H9 (cell line): ENCODE measurements at regions not wholly inside any gene's neighbourhood (a gene's known extent, or its start where the extent isn't known, plus 50 kb on each side); places are given as distances from the start of the nearest gene placed in this dataset.
A peak's percentile ranks its signal among the peaks of the same experiment; 100 is the strongest.

ENCODE experiments used
- DNase-seq: peaks from one replicate; pipeline ENCODE4 v3.0.0-alpha.2; 2017
- H2AFZ ChIP-seq: one replicate; pipeline ENCODE4 v1.6.1; 2013; ENCODE audit warnings: mild to moderate bottlenecking, low read length, control low read depth, moderate library complexity
- H2AK5ac ChIP-seq: 2 replicates; pipeline ENCODE4 v1.6.1; 2013; ENCODE audit warnings: low read length, control low read depth, mixed read lengths; ENCODE audit not compliant: insufficient read length
- H2BK120ac ChIP-seq: one replicate; pipeline ENCODE4 v1.6.1; 2013; ENCODE audit warnings: low read depth, mild to moderate bottlenecking, low read length, control low read depth, inconsistent platforms; ENCODE audit not compliant: poor library complexity, severe bottlenecking
- H2BK12ac ChIP-seq: 2 replicates; pipeline ENCODE4 v1.6.1; 2013; ENCODE audit warnings: low read length, control low read depth, mixed read lengths, low read depth; ENCODE audit not compliant: insufficient read length
- H2BK15ac ChIP-seq: 2 replicates; pipeline ENCODE4 v1.6.1; 2013; ENCODE audit warnings: low read depth, low read length, control low read depth
- H2BK20ac ChIP-seq: one replicate; pipeline ENCODE4 v1.6.1; 2013; ENCODE audit warnings: low read depth, mild to moderate bottlenecking, low read length, control low read depth, inconsistent platforms; ENCODE audit not compliant: poor library complexity, severe bottlenecking
- H2BK5ac ChIP-seq: 2 replicates; pipeline ENCODE4 v1.6.1; 2013; ENCODE audit warnings: low read length, control low read depth, mixed read lengths; ENCODE audit not compliant: insufficient read length
- H3K14ac ChIP-seq: 2 replicates; pipeline ENCODE4 v1.6.1; 2013; ENCODE audit warnings: low read length, control low read depth; ENCODE audit not compliant: insufficient read depth
- H3K18ac ChIP-seq: 2 replicates; pipeline ENCODE4 v1.6.1; 2013; ENCODE audit warnings: low read depth, mild to moderate bottlenecking, mixed read lengths, low read length, control low read depth; ENCODE audit not compliant: insufficient read length
- H3K23ac ChIP-seq: 2 replicates; pipeline ENCODE4 v1.6.1; 2013; ENCODE audit warnings: low read length, control low read depth, mixed read lengths, low read depth; ENCODE audit not compliant: insufficient read length
- H3K23me2 ChIP-seq: 2 replicates; pipeline ENCODE4 v1.6.1; 2013; ENCODE audit warnings: low read depth, mild to moderate bottlenecking, mixed read lengths, low read length, control low read depth; ENCODE audit not compliant: insufficient read length, poor library complexity, severe bottlenecking
- H3K27ac ChIP-seq: 2 replicates; pipeline ENCODE4 v1.5.1; 2013; ENCODE audit warnings: low read length, control low read depth, mixed read lengths, low read depth; ENCODE audit not compliant: insufficient read length
- H3K27me3 ChIP-seq: 2 replicates; pipeline ENCODE4 v1.6.1; 2013; ENCODE audit warnings: low read length, control low read depth, inconsistent platforms; ENCODE audit not compliant: insufficient read depth
- H3K4ac ChIP-seq: 2 replicates; pipeline ENCODE4 v1.6.1; 2013; ENCODE audit warnings: low read depth, mild to moderate bottlenecking, control low read depth, inconsistent platforms, low read length, moderate library complexity
- H3K4me1 ChIP-seq: 2 replicates; pipeline ENCODE4 v1.6.1; 2013; ENCODE audit warnings: low read length, control low read depth, inconsistent platforms; ENCODE audit not compliant: insufficient read depth
- H3K4me2 ChIP-seq: 2 replicates; pipeline ENCODE4 v1.6.1; 2013; ENCODE audit warnings: low read length, control low read depth, mixed read lengths; ENCODE audit not compliant: insufficient read length, insufficient read depth
- H3K56ac ChIP-seq: 2 replicates; pipeline ENCODE4 v1.6.1; 2013; ENCODE audit warnings: low read depth, mild to moderate bottlenecking, mixed read lengths, low read length, control low read depth; ENCODE audit not compliant: insufficient read length
- H3K79me1 ChIP-seq: 2 replicates; pipeline ENCODE4 v1.6.1; 2013; ENCODE audit warnings: low read depth, mild to moderate bottlenecking, moderate library complexity, low read length, control low read depth, inconsistent platforms; ENCODE audit not compliant: insufficient read depth, poor library complexity, severe bottlenecking
- H3K79me2 ChIP-seq: 2 replicates; pipeline ENCODE4 v1.6.1; 2013; ENCODE audit warnings: low read length, control low read depth, inconsistent platforms; ENCODE audit not compliant: insufficient read depth
- H3K9ac ChIP-seq: 2 replicates; pipeline ENCODE4 v1.6.1; 2013; ENCODE audit warnings: low read length, control low read depth, mixed read lengths; ENCODE audit not compliant: insufficient read length; ENCODE audit errors: extremely low read depth
- H3K9me3 ChIP-seq: one replicate; pipeline ENCODE4 v1.6.1; 2013; ENCODE audit warnings: low read depth, low read length, inconsistent platforms; ENCODE audit not compliant: control insufficient read depth
- H3T11ph ChIP-seq: one replicate; pipeline ENCODE4 v1.6.1; 2013; ENCODE audit warnings: mild to moderate bottlenecking, low read length, control low read depth, inconsistent platforms
- H4K20me1 ChIP-seq: one replicate; pipeline ENCODE4 v1.6.1; 2013; ENCODE audit not compliant: control insufficient read depth, insufficient read length, insufficient read depth
- H4K5ac ChIP-seq: 2 replicates; pipeline ENCODE4 v1.6.1; 2013; ENCODE audit warnings: low read depth, mild to moderate bottlenecking, mixed read lengths, low read length, control low read depth; ENCODE audit not compliant: insufficient read length
- H4K8ac ChIP-seq: replicated peaks from 2 replicates; pipeline ENCODE4 v1.6.1; 2013; ENCODE audit warnings: low read length, control low read depth, mixed read lengths, low read depth; ENCODE audit not compliant: insufficient read length
- H4K91ac ChIP-seq: 2 replicates; pipeline ENCODE4 v1.6.1; 2013; ENCODE audit warnings: low read depth, mild to moderate bottlenecking, moderate library complexity, mixed read lengths, low read length, control low read depth; ENCODE audit not compliant: insufficient read length
- H3K27ac Mint-ChIP-seq, 3 experiments: 2 replicates in 2 of 3; 3 replicates in 1 of 3; pipeline ENCODE4 v1.8.0; 2020 to 2021; ENCODE audit warnings: mixed read lengths in 3 of 3, mild to moderate bottlenecking in 1 of 3, moderate library complexity in 1 of 3
- H3K27me3 Mint-ChIP-seq: 2 replicates; pipeline ENCODE4 v1.8.0; 2021; ENCODE audit warnings: low read depth, mild to moderate bottlenecking, moderate library complexity, mixed read lengths
- H3K36me3 Mint-ChIP-seq, 3 experiments: 2 replicates in 2 of 3; 3 replicates in 1 of 3; pipeline ENCODE4 v1.8.0; 2020 to 2021; ENCODE audit warnings: low read depth in 3 of 3, mixed read lengths in 3 of 3; ENCODE audit not compliant: insufficient read depth in 1 of 3
- H3K4me1 Mint-ChIP-seq, 2 experiments: 2 replicates each; pipeline ENCODE4 v1.8.0; 2020; ENCODE audit warnings: mixed read lengths in 2 of 2
- H3K4me3 Mint-ChIP-seq, 2 experiments: 2 replicates in 1 of 2; 3 replicates in 1 of 2; pipeline ENCODE4 v1.8.0; 2020 to 2021; ENCODE audit warnings: mild to moderate bottlenecking in 2 of 2, mixed read lengths in 2 of 2, moderate library complexity in 1 of 2
- H3K9me3 Mint-ChIP-seq, 2 experiments: 2 replicates in 1 of 2; 3 replicates in 1 of 2; pipeline ENCODE4 v1.8.0; 2020; ENCODE audit warnings: mild to moderate bottlenecking in 2 of 2, mixed read lengths in 2 of 2, moderate library complexity in 1 of 2
- WGBS: extraction: QIAGEN DNeasy Blood & Tissue Kit; methylation state at CpG from one replicate; pipeline ENCODE4 v1.1.7; 2013; ENCODE audit warnings: missing lambda C conversion rate, low lambda C conversion rate, mixed read lengths; ENCODE audit not compliant: insufficient read length; ENCODE audit errors: extremely low coverage; 5-methylcytosine and 5-hydroxymethylcytosine counted together
- TF ChIP-seq, protein P1 (sequence below): fragments of 200-600 bp; sonication (generic); conservative IDR thresholded peaks from 3 replicates; pipeline ENCODE4 v1.8.0; 2021; ENCODE audit warnings: antibody characterized with exemption, mild to moderate bottlenecking

DNA sequence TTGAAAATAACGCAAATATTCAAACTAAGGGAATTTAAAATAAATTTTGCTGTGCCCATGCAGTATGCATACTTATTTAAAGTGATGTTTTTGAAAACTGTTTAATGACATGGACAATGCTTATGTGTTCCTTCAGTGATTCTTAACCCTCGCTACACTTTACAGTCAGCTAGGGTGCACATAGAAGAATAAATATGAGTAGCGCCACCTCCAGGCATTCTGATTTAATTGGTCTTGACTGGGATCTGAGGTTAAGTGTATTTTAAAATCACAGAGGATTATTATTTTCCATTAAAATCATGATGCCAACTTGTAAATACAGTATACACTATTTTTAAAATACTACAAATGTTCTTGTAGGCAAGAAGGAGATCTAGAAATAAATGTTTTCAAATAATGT lies 373.5 kb upstream of the ADGRL4 start:
- no CpG with 5 or more reads among the region's 3 CpGs for WGBS
- peaks cover 14 to 16% of the 10 kb centered on the region in 2 experiments for H3K4me1 Mint-ChIP-seq

More for the DNA sequence above, 373.5 kb upstream of the ADGRL4 start:
- Mint-ChIP-seq H3K27ac (no peak overlapping the region), H3K27me3 (no peaks in the 10 kb centered on the region), H3K36me3 (no peaks in the 10 kb centered on the region), H3K9me3 (no peaks in the 10 kb centered on the region), H3K4me3 (no peak overlapping the region)
- H2AK5ac ChIP-seq = no peak overlapping the region
- H3K27me3 ChIP-seq = no peaks in the 10 kb centered on the region
- no peak overlapping the region for H2BK120ac ChIP-seq
- no peak overlapping the region for H3K4ac ChIP-seq
- H2BK5ac ChIP-seq = no peak overlapping the region
- no peak overlapping the region for H3K14ac ChIP-seq
- H3K56ac ChIP-seq = no peak overlapping the region
- H4K8ac ChIP-seq = no peak overlapping the region
- TF ChIP-seq, protein P1, sequence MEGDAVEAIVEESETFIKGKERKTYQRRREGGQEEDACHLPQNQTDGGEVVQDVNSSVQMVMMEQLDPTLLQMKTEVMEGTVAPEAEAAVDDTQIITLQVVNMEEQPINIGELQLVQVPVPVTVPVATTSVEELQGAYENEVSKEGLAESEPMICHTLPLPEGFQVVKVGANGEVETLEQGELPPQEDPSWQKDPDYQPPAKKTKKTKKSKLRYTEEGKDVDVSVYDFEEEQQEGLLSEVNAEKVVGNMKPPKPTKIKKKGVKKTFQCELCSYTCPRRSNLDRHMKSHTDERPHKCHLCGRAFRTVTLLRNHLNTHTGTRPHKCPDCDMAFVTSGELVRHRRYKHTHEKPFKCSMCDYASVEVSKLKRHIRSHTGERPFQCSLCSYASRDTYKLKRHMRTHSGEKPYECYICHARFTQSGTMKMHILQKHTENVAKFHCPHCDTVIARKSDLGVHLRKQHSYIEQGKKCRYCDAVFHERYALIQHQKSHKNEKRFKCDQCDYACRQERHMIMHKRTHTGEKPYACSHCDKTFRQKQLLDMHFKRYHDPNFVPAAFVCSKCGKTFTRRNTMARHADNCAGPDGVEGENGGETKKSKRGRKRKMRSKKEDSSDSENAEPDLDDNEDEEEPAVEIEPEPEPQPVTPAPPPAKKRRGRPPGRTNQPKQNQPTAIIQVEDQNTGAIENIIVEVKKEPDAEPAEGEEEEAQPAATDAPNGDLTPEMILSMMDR = peak; percentile 66
- no peak overlapping the region for H3K9ac ChIP-seq
- DNase-seq = no peak
- H4K91ac ChIP-seq = no peak overlapping the region
- no peaks in the 10 kb centered on the region for H3K79me2 ChIP-seq
- no peak overlapping the region for H3K18ac ChIP-seq
- no peaks in the 10 kb centered on the region for H3K9me3 ChIP-seq
- no peak overlapping the region for H3K23ac ChIP-seq
- H4K5ac ChIP-seq = no peak overlapping the region
- no peak overlapping the region for H2BK12ac ChIP-seq
- H3K4me2 ChIP-seq = no peak overlapping the region
- no peak overlapping the region for H2BK20ac ChIP-seq
- H3K23me2 ChIP-seq = no peaks in the 10 kb centered on the region
- H3K4me1 ChIP-seq = no peaks in the 10 kb centered on the region
- H3T11ph ChIP-seq = no peak overlapping the region
- no peaks in the 10 kb centered on the region for H4K20me1 ChIP-seq
- no peaks in the 10 kb centered on the region for H3K79me1 ChIP-seq
- no peak overlapping the region for H2BK15ac ChIP-seq
- H2AFZ ChIP-seq = no peak overlapping the region
- no peak overlapping the region for H3K27ac ChIP-seq
